ENCODE measurements at regions not wholly inside any gene's neighbourhood (a gene's known extent, or its start where the extent isn't known, plus 50 kb on each side); places are given as distances from the start of the nearest gene placed in this dataset.
"Not testable (repeated sequence)": the region's sequence is repeated elsewhere in the genome, so short reads cannot be mapped to it uniquely, and the experiment has no call there.

DNA sequence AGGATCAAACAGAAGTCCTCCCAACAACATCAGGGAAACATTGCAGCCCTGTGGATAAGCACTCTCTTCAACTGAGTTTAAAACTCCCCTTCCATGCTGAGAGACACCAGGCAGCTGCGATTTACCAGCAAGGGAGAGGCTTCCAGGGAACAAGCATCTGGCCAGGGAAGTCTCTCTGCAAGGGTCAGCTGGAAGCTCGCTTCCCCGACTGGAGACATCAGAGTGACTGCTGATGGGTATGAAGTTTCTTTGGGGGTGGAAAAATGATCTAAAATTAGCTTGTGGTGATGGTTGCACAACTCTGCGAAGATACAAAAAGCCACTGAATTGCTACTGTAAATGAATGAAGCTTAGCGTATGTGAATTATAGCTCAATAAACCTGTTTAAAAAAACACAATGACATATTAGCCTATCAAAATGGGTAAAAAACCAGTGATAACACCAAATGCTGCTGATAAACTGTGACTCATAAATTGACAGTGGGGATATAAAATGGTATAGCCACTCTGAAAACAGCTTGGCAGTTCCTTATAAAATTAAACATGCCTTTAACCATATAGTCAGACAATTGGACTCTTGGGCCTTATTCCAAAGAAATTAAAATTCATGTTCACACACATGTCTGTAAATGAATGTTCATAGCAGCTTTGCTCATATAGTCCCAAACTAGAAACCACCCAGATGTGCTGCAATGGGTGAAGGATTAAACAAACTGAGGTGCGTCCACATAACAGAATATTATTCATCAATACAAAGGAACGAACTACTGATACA is 1082.0 kb downstream of the SOCS6 start:
- no peak for DNase-seq (ENCODE audit: low spot score)

DNA sequence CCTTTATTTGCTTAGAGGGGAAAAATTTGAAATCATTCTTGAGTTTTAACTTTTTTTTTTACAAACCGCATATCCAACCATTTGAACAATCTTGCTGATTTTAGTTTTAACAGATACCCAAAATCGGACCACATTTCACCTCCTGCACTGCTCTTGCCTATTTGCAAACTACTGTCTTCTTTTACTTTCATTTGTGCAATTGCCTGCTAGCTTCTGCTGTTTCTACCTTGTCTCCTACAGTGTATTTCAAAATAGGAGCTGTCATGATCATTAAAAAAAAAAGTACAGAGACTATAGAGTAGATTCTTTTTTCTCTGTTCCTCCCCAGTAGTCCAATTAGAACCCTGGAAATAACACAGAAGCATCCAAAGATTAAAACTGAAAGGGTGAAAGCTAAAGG is 1081.2 kb downstream of the SOCS6 start:
- no peak for DNase-seq (ENCODE audit: low spot score)

DNA sequence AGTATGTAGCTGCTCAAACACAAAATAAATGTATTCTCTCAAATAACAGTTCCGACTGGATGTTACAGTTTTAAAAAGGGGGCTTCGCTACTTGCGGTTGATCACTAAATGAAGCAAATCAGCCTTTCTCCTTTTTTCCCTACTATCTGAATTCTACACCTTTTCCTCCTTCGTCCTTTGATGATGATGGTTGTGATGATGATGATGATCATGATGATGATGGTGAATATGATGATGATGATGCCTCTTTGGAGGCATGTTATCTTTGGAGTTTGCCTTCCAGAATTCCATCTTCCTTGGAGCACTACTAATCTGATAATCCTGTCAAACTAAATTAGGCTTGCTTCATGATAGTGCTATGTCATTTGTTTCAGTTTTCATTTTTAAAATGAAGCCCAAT is 1073.3 kb downstream of the SOCS6 start:
- no peak for DNase-seq (ENCODE audit: low spot score)

DNA sequence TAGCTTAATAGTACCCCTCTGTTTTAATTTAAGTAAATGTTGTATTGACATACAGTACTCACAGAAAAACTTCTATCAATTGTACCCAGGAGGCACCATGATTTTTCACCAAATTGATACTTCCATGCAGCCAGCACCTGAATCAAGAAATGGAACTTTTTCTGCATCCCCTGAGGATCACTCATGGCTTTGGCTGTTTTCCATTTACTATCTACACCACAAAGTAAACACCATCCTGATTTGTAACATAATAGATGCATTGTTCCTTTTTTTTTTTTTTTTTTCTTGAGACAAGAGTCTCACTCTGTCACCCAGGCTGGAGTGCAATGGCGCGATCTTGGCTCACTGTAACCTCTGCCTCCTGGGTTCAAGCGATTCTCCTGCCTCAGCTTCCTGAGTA is 1066.8 kb downstream of the SOCS6 start:
- not testable (repeated sequence) for DNase-seq (ENCODE audit: low spot score)

DNA sequence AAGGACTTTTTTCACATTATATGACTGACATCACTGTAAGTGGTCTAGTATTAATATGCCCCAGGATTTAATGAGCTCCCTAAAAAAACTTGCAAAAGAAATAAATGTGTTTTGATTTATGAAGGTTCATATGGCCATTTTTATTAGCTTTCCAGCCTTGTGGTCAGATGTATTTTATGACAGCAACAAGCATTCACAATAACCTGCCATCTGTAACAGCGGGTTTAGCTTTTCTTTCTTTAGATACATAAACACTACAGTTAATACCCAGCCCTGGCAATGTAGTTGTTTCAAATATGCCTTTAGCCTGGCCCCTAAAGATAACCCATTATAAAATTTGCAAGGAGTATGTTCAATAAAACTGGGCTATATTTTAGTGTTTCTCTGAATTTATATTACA is 1063.8 kb downstream of the SOCS6 start:
- no peak for DNase-seq (ENCODE audit: low spot score)

DNA sequence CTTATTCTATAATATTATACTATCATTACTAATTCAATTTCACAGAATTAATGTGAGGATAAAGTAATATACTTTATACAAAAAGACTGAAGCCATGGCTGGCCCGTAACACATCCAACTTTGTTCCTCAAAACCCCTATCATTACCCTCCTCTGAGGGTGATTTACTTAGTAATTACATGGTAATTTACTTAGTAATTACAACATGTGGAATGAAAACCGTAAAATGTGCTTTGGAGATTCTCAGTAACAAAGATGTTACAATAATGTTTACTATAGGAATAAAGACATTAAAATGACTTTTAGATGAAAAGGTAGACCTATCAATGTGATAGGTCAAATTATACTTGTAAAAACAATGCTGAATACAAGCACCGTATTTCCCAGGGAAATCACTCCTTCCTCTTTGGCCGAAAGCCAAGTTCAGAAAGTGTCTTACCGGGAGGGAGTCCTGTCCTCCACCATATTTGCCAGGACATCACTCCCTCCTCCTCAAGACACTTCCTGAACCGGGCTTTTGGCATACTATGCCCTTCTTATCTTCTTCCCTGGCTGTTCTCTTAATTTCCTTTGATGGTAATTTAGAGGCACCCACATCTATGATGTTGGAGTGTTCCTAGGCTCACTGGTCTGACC is 1047.8 kb downstream of the SOCS6 start:
- DNase-seq (ENCODE audit: low spot score): no peak

DNA sequence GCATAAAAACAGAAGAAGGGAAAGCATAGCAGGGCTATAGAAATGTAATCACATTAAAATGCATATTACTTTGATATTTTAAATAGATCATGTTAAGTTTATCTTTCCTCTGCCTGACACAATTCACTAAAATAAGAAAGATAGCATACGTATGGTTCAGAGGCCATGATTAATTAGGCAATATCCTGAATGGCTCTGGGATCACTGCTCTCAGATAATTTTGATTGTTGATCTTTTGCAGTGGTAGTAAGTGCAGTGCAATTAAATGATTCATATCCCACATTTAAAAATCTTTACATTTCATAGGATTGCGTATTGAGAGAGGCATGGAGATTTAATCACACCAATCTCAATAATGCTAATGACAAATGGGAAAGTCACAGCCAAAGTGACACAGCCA is 1040.7 kb downstream of the SOCS6 start:
- no peak for DNase-seq (ENCODE audit: low spot score)

DNA sequence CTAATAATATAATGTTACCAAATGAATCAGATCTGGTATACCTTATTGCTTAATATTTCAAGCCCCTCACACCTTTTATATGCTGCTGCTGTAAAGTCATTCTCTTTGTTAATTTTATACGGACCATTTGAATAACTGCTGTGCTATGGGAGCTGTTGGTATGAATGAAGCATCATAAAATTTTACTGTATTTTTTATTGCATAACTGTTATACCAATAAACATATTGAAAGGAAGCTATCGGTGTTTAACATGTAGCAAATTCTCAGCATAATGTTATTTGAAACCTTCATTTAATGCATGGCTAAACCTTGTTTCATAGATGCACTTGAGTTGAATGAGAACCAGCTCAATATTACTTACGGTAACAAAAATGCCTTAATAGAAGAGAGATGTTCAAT is 1040.3 kb downstream of the SOCS6 start:
- DNase-seq (ENCODE audit: low spot score): no peak

DNA sequence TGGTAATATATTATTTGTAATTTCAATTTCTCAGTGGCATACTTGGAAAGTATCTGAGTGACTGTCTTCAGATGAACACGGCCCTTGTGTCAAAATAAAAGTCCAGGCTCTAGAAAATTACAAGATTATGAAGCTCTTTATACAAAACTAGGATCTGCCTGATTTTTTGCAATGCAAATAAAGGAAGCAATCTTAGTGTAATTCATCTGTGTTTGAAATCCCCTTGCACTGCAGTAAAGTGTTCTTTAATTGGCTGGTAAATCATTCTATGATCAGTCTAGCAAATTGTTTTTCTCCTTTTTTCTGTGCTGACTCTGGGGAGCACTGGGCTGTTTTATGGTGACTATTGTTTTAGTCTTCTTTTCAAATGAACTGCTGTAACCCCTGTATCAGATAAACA is 1039.0 kb downstream of the SOCS6 start:
- no peak for DNase-seq (ENCODE audit: low spot score)

DNA sequence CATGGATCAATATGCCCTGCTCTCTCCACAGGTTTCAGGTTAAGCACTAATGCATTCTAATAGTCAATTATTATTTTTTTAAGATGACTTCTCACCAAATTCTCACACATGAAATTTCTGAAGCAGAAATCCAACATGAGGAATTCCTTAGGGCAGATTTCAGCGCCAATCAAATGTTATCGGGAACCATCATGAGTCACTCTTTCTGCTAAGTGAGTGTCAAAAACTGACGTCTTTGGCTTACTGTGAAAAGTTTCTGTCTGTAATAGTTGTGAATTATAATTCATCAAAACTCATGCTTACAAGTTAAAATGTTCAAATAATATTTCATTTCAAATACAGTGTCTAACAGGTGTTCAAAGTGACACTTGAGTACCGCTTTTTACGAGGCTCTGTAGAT is 1038.6 kb downstream of the SOCS6 start:
- DNase-seq (ENCODE audit: low spot score): no peak

DNA sequence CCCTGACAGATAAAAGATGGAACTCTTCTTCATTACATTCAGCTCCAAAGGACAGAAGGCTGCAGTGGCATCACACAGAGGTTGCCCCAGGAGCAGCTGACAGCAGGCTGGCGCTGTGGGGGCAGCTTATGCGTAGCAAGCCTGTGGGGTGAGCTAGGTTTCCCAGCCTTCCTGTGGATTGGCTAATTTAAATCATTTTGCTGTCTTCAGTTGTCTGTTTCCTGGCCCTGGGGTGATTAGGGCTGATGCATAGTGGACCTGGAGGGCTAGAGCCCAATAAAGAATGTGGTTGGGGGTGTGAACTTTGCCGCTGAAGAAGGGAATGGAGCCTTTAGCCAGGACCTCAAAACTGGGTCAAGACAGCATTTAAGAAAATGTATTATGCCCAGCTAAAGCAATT is 1038.0 kb downstream of the SOCS6 start:
- DNase-seq (ENCODE audit: low spot score): no peak

DNA sequence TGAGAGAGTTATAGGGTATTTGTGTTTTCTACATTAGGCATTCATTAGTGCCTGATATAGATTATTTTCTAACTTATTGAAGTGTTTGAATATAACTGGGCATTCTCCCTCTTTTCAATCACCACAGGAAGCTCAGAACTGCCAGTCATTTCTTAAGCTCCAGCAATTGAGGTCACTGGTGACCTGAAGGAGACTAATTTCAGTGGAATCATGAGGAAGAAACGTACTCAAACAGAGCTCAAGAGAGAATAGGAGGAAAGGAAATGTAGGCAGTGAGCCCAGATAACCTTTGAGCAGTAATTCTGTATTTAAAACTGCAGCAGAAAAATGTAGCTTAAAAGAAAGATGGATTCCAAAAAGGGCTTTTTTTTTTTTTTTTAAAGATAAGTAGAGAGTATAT is 1035.5 kb downstream of the SOCS6 start:
- no peak for DNase-seq (ENCODE audit: low spot score)

DNA sequence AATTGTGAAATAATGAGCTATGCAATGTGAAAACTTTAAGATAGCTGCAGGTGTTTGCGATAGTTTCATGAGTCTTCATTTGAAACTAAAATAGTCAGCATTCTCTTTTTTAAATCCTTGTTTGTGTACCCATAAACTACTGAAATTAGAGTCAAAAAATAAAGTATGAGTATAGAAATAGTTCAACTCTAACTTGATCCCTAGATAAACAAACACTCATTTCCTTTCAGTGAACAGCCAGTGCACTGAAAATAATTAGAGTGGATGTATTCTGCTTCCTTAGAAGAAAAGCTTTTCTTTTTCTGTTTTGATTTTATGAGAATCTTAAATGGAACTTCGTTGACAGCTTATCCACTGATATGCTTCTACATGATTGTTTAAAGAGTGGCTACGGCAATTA is 1033.4 kb downstream of the SOCS6 start:
- no peak for DNase-seq (ENCODE audit: low spot score)

DNA sequence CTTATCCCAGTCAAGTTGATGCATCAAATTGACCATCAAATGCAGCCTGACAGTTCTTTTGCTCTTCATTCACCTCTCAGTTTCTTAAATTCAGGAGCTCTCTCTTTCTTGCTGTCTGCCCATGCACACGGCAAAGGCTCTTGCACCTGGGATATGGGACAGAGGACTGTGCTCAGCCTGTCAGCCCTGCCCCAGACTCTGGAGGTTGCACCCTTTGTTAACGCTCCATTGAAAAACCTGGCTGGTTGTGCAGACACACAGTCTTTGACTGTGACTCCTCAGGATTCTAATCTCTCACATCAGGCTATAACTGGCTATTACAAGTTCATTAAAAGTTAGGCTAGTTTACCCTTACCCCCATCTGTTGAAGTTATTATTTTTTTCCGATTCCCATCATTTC is 1032.5 kb downstream of the SOCS6 start:
- no peak for DNase-seq (ENCODE audit: low spot score)

DNA sequence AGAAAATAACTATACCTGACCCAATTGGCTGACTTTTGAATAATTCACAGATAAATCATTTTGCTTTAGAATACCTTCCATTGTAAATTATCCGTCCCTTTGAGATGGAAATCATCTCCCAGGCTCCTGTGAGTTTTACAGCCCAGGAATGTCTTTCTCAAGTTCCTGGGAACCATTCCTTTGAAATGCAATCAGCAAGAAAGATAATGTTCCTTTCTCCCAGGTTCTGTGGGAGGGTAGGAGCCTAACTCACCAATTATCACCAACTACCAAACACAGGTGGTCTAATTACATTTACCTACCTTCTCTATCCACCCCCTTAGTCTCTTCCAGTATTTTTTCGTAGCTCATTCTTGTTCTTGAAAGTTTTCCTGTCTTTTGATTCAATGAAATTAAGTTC is 1016.0 kb downstream of the SOCS6 start:
- DNase-seq (ENCODE audit: low spot score): no peak

DNA sequence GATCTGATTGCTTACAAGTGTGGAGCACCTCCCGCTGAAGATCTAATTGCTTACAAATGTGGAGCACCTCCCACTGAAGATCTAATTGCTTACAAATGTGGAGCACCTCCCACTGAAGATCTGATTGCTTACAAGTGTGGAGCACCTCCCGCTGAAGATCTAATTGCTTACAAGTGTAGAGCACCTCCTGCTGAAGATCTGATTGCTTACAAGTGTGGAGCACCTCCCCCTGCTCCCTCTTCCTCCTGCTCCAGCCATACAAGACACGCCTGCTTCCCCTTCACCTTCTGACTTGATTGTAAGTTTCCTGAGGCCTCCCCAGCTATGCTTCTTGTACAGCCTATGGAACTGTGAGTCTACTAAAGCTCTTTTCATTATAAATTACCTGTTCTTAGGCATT is 1014.9 kb downstream of the SOCS6 start:
- DNase-seq (ENCODE audit: low spot score): not testable (repeated sequence)

DNA sequence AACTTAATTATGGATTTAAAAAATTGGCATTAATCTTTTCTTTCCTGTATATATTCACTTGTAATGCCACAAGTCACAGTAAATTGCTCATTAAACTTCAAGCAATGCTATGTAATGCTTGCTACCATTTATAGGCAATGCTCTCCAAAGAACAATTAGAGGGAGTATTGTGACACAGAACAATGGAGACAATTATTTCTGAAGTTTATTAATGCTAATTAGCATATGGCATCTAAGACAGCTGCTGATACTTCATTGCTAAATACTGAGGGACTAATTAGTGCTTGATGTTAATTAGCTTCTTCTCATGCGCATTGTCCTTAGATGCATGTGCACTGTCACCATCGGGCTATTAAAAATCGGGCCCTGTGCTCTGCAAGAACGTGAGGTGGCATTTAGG is 1012.8 kb downstream of the SOCS6 start:
- DNase-seq (ENCODE audit: low spot score): no peak

DNA sequence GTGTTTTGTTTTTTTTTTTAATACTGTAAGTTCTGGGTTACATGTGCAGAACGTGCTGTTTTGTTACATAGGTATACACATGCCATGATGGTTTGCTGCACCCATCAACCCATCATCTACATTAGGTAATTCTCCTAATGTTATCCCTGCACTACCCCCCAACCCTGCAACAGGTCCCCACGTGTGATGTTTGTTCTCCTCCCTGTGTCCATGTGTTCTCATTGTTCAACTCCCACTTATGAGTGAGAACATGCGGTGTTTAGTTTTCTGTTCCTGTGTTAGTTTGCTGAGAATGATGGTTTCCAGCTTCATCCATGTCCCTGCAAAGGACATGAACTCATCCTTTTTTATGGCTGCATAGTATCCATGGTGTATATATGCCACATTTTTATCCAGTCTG is 1005.4 kb downstream of the SOCS6 start:
- not testable (repeated sequence) for DNase-seq (ENCODE audit: low spot score)

DNA sequence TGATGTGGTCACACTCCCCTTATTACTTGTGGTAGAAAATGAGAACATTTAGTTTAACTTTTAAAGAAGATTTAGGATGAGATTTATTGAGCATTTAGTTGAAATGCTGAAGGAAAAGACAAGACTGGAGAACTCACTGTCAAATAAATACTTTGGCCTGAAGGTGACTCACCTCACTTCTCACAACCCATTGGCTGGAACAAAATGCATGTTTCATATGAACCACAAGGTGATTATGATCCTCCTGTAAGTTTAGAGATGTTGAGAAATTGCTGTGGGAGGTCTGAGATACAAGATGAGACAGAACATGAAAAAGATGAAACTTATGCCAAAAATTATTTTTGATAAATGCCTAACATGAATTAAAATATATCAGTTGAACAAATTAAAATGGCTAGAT is 1004.5 kb downstream of the SOCS6 start:
- DNase-seq (ENCODE audit: low spot score): no peak

DNA sequence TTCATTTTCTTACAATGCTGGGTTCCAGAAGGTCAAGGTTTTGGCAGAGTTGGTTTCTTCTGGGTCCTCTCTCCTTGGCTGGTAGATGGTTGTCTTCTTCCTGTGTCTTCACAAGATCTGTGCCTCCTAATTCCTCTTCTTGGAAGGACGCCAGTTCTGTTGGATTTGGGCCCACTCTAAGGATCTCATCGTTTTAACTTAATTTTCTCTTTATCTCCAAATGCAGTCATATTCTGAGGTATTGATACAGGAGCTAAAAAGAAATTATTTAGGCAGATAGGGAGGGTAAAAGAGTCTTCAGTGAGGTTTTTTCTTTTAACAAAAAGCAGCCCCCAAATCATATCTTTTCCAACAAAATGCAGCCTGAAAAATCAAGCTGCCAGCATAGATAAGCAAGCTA is 998.4 kb downstream of the SOCS6 start:
- no peak for DNase-seq (ENCODE audit: low spot score)

DNA sequence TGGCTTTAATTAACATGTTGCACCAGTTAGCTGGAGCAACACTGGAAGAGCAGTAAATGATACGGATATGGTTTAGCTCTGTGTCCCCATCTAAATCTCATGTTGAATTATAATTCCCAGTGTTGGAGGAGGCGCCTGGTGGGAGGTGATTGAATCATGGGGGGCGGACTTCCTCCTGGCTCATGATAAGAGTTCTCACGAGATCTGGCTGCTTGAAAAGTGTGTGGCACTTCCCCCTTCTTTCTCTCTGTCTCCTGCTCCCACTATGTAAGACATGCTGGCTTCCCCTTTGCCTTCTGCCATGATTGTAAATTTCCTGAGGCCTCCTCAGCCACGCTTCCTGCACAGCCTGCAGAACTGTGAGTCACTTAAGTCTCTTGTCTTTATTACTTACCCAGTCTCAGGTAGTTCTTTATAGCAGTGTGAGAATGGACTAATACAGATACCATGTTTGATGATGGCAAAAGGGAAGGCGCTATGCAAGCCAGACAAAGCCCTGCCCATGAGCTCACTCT is 963.6 kb downstream of the SOCS6 start:
- no peak for DNase-seq (ENCODE audit: low spot score)

DNA sequence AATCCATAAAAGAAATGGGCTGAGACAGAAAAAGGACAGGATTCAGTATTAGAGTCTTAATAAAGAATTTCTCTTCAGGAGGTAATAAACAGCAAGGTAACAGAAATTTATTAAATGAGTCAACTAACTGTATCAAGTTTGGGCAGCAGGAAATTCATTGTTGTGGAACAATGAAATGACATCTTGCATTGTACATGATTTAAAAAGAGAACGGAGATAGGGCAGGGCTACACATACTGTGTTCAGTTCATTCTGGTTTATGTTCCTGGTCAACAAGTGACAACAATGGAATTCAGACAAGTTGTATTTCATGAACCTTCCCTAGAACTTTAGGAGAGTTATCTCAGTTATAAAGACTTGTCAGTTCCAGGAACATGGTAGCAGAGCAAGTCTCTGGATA is 961.3 kb downstream of the SOCS6 start:
- no peak for DNase-seq (ENCODE audit: low spot score)

DNA sequence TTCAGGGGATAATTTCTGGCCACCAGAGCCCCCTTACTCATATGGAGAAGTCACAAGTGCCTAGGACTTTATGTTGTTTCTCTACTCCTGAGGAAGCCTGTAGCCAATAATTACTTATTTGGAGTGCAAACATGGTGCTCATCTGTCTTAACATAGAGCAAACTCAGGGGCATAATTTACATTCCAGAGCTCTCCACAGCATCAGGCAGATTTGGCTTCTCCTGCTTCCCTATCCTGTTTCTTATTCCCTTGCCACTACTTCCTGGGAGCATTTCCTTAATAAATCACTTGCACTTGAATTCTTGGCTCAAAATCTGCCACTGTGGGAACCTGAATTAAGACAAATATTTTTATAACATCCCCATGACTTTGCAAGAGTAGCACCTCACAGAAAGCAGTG is 960.9 kb downstream of the SOCS6 start:
- no peak for DNase-seq (ENCODE audit: low spot score)

DNA sequence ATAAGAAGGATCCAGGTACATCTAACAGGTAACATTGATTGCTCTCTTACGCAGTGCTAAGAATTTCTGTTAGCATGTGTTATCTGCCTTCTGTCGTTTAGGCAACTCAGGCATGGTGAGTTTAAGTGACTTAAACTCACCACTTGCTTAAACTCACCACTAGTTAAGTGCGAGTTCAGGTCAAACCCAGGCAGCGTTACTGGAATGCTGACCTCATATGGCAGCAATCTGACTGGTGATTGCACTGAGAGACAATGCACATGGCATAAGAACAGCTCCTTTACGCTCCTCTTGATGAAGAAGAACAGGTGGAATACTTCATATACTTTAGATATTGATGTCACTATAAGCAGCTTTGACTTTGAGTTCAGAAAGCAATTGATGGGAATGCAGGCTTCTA is 954.1 kb downstream of the SOCS6 start:
- no peak for DNase-seq (ENCODE audit: low spot score)

All from HuH-7 (cell line).